GM23338 (cell line): ENCODE measurements at regions not wholly inside any gene's neighbourhood (a gene's known extent, or its start where the extent isn't known, plus 50 kb on each side); places are given as distances from the start of the nearest gene placed in this dataset.

Experiments used
- CREB1 ChIP-seq: fragments of 250-450 bp; sonication (Bioruptor Pico); IDR thresholded peaks from 2 replicates; pipeline ENCODE4 v1.5.0; 2020; ENCODE audit warnings: low read depth, mild to moderate bottlenecking, moderate library complexity
- CTCF ChIP-seq, 2 experiments: fragments of 200-600 bp in 1 of 2; sonication (generic) in 1 of 2; conservative IDR thresholded peaks; 2 replicates each; pipeline versions ENCODE4 v1.5.1 to v1.6.1; 2016 to 2017; ENCODE audit warnings: antibody characterized with exemption in 2 of 2, low read depth in 2 of 2, mild to moderate bottlenecking in 2 of 2, moderate library complexity in 1 of 2
- EZH2 ChIP-seq: fragments of 200-600 bp; sonication (generic); IDR thresholded peaks from one replicate; pipeline ENCODE4 v1.8.0; 2017; ENCODE audit warnings: antibody characterized with exemption, mild to moderate bottlenecking, low read depth; ENCODE audit not compliant: unreplicated experiment
- EZH2phosphoT487 ChIP-seq: fragments of 200-600 bp; sonication (generic); IDR thresholded peaks from one replicate; pipeline ENCODE4 v1.8.1; 2018; ENCODE audit warnings: antibody characterized with exemption; ENCODE audit not compliant: unreplicated experiment
- POLR2AphosphoS5 ChIP-seq: IDR thresholded peaks from 2 replicates; pipeline ENCODE4 v1.6.1; 2016; ENCODE audit warnings: antibody characterized with exemption, low read depth
- REST ChIP-seq: IDR thresholded peaks from one replicate; pipeline ENCODE4 v1.6.1; 2018; ENCODE audit warnings: antibody characterized with exemption; ENCODE audit not compliant: unreplicated experiment
- STAT1 ChIP-seq: IDR thresholded peaks from one replicate; pipeline ENCODE4 v1.6.1; 2016; ENCODE audit warnings: antibody characterized with exemption; ENCODE audit not compliant: unreplicated experiment
- ZNF114 ChIP-seq: fragments of 250-450 bp; sonication (Bioruptor Pico); IDR thresholded peaks from 2 replicates; pipeline ENCODE4 v1.5.0; 2020; ENCODE audit warnings: mild to moderate bottlenecking, moderate library complexity

GRCh38 chr15:36039996-36040572 lies 494.1 kb upstream of the DPH6 start:
- TF ChIP-seq POLR2AphosphoS5 (no peak), CTCF (conservative IDR thresholded peaks at IDR 0.05; ENCODE audit: low read depth in 2 of 2) (no peak), EZH2phosphoT487 (no peak), REST (no peak), EZH2 (no peak), CREB1 (CRISPR knock-in tag) (no peak), ZNF114 (CRISPR knock-in tag) (no peak), STAT1 (no peak)
